AG09309 (cell line): ENCODE measurements at regions not wholly inside any gene's neighbourhood (a gene's known extent, or its start where the extent isn't known, plus 50 kb on each side); places are given as distances from the start of the nearest gene placed in this dataset.

Experiments
- DNase-seq: peaks from one replicate; pipeline ENCODE4 v3.0.0-alpha.2; 2010; ENCODE audit warnings: low read depth
- H3K4me3 ChIP-seq: 2 replicates; pipeline ENCODE4 v1.5.1; 2011; ENCODE audit warnings: mild to moderate bottlenecking, low read depth, low read length, moderate library complexity; ENCODE audit not compliant: control insufficient read depth
- CTCF ChIP-seq: IDR thresholded peaks from 2 replicates; pipeline ENCODE4 v1.5.1; 2011; ENCODE audit warnings: mild to moderate bottlenecking, low read depth, low read length, inconsistent platforms; ENCODE audit not compliant: insufficient read depth, control insufficient read depth; ENCODE audit errors: missing control alignments

GRCh38 chr1:217211486-217211885 is 419.4 kb downstream of the GPATCH2 start:
- DNase-seq: no peak
- H3K4me3 ChIP-seq: no peak overlapping the region
- TF ChIP-seq CTCF: no peak

GRCh38 chr1:217205578-217205977 is 425.3 kb downstream of the GPATCH2 start:
- H3K4me3 ChIP-seq: no peak overlapping the region
- DNase-seq: no peak
- no peak for TF ChIP-seq CTCF

GRCh38 chr1:217196616-217197015 is 434.3 kb downstream of the GPATCH2 start:
- no peak for TF ChIP-seq CTCF
- no peak for DNase-seq
- no peak overlapping the region for H3K4me3 ChIP-seq

GRCh38 chr1:217193151-217193550 is 437.7 kb downstream of the GPATCH2 start:
- DNase-seq: no peak
- no peak for TF ChIP-seq CTCF
- no peak overlapping the region for H3K4me3 ChIP-seq

GRCh38 chr1:217191441-217191840 is 439.4 kb downstream of the GPATCH2 start:
- no peak for DNase-seq
- TF ChIP-seq CTCF: no peak
- H3K4me3 ChIP-seq: no peak overlapping the region

- no peak for DNase-seq
- H3K4me3 ChIP-seq: no peak overlapping the region
- TF ChIP-seq CTCF: no peak
Measured at GRCh38 chr1:217190359-217190758, 440.5 kb downstream of the GPATCH2 start.

GRCh38 chr1:217189362-217189761 is 441.5 kb downstream of the GPATCH2 start:
- no peak for DNase-seq
- no peak for TF ChIP-seq CTCF
- H3K4me3 ChIP-seq: no peak overlapping the region
